IPS-18a (cell line): ENCODE measurements at regions not wholly inside any gene's neighbourhood (a gene's known extent, or its start where the extent isn't known, plus 50 kb on each side); places are given as distances from the start of the nearest gene placed in this dataset.

Experiments
- H3K27ac ChIP-seq: one replicate; pipeline ENCODE4 v1.5.1; 2013; ENCODE audit warnings: low read length
- H3K27me3 ChIP-seq: one replicate; pipeline ENCODE4 v1.6.1; 2013; ENCODE audit warnings: mild to moderate bottlenecking, low read length; ENCODE audit not compliant: control insufficient read depth, insufficient read depth
- H3K36me3 ChIP-seq: one replicate; pipeline ENCODE4 v1.6.1; 2013; ENCODE audit warnings: low read depth, low read length; ENCODE audit not compliant: control insufficient read depth
- H3K4me1 ChIP-seq: one replicate; pipeline ENCODE4 v1.6.1; 2013; ENCODE audit warnings: low read depth, low read length; ENCODE audit not compliant: control insufficient read depth
- H3K4me3 ChIP-seq: one replicate; pipeline ENCODE4 v1.5.1; 2013; ENCODE audit warnings: low read length
- H3K9ac ChIP-seq: one replicate; pipeline ENCODE4 v1.6.1; 2013; ENCODE audit warnings: mild to moderate bottlenecking, low read length, moderate library complexity
- H3K9me3 ChIP-seq: one replicate; pipeline ENCODE4 v1.6.1; 2013; ENCODE audit warnings: low read depth, low read length; ENCODE audit not compliant: control insufficient read depth

- Histone ChIP-seq H3K9me3 (no peaks in the 10 kb centered on the region), H3K27ac (no peak overlapping the region), H3K36me3 (no peaks in the 10 kb centered on the region), H3K4me1 (no peaks in the 10 kb centered on the region), H3K27me3 (no peaks in the 10 kb centered on the region), H3K9ac (no peak overlapping the region), H3K4me3 (no peak overlapping the region)
These were observed 51.1 kb upstream of the ISX start for GRCh38 chr22:35014812-35015211.
